IPS-15b (cell line): ENCODE measurements at regions not wholly inside any gene's neighbourhood (a gene's known extent, or its start where the extent isn't known, plus 50 kb on each side); places are given as distances from the start of the nearest gene placed in this dataset.

Experiments
- H3K27me3 ChIP-seq: one replicate; pipeline ENCODE4 v1.6.1; 2013; ENCODE audit warnings: low read length; ENCODE audit not compliant: control insufficient read depth, insufficient read depth
- H3K36me3 ChIP-seq: one replicate; pipeline ENCODE4 v1.6.1; 2013; ENCODE audit warnings: low read length; ENCODE audit not compliant: control insufficient read depth, insufficient read depth
- H3K4me1 ChIP-seq: one replicate; pipeline ENCODE4 v1.6.1; 2013; ENCODE audit warnings: mild to moderate bottlenecking, low read length; ENCODE audit not compliant: control insufficient read depth, insufficient read depth
- H3K4me3 ChIP-seq: one replicate; pipeline ENCODE4 v1.5.1; 2013; ENCODE audit warnings: low read depth, low read length
- H3K9ac ChIP-seq: one replicate; pipeline ENCODE4 v1.6.1; 2013; ENCODE audit warnings: low read depth, mild to moderate bottlenecking, low read length
- H3K9me3 ChIP-seq: one replicate; pipeline ENCODE4 v1.6.1; 2013; ENCODE audit warnings: mild to moderate bottlenecking, low read length; ENCODE audit not compliant: control insufficient read depth, insufficient read depth

- Histone ChIP-seq H3K9ac (no peak overlapping the region), H3K4me1 (no peaks in the 10 kb centered on the region), H3K27me3 (peaks cover 1% of the 10 kb centered on the region), H3K4me3 (no peak overlapping the region), H3K36me3 (no peaks in the 10 kb centered on the region), H3K9me3 (no peaks in the 10 kb centered on the region)
These were observed 312.9 kb downstream of the RRAGC start for GRCh38 chr1:38546636-38547035.

DNA sequence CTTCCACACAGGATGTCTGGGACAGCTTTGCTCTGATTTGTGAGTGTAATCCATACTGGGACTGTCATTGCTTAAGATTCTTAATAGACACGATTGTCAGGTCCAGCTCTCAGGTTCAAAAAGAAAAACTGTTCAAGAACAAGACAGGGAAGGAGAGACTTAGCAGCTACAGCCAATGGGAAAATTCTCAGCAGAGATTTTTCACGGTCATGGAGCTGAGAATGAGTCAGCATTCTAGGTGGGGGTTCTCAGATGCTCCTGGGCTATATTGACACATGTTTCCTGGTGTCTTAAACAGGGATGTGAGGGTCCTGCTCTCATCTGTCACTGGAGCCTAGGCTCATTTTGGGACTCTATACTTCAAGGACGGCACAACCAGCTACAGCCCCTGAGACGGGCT, 318.3 kb downstream of the RRAGC start:
- Histone ChIP-seq H3K4me3 (no peak overlapping the region), H3K9me3 (no peaks in the 10 kb centered on the region), H3K27me3 (no peaks in the 10 kb centered on the region), H3K9ac (no peak overlapping the region), H3K4me1 (no peaks in the 10 kb centered on the region), H3K36me3 (no peaks in the 10 kb centered on the region)

GRCh38 chr1:38539931-38540330, 319.6 kb downstream of the RRAGC start:
- Histone ChIP-seq H3K4me3 (no peak overlapping the region), H3K27me3 (no peaks in the 10 kb centered on the region), H3K4me1 (no peaks in the 10 kb centered on the region), H3K9me3 (no peaks in the 10 kb centered on the region), H3K36me3 (no peaks in the 10 kb centered on the region), H3K9ac (no peak overlapping the region)

DNA sequence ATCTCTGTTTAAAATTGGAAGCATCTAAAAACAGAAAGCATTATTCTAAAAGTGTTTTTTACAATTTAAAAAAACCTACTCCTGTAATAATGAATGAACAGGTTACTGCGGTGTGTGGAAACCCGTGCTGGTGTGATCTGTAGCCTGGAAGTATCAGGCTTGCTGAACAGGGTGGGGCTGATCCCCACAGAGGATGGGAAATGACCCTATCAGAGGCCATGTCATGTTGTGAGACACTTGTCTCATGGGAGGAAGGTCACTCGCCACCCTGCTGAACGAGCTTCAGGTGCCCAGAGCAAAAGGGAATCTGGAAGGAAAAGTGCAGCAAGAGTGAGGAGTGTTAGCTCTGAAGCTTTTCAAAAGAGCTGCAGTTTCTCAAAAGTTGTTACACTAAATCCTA, 320.7 kb downstream of the RRAGC start:
- no peaks in the 10 kb centered on the region for H3K4me1 ChIP-seq
- H3K9ac ChIP-seq = no peak overlapping the region
- H3K4me3 ChIP-seq = no peak overlapping the region
- no peaks in the 10 kb centered on the region for H3K27me3 ChIP-seq
- no peaks in the 10 kb centered on the region for H3K9me3 ChIP-seq
- H3K36me3 ChIP-seq = no peaks in the 10 kb centered on the region

GRCh38 chr1:38536089-38536488, 323.5 kb downstream of the RRAGC start:
- H3K4me3 ChIP-seq = no peak overlapping the region

DNA sequence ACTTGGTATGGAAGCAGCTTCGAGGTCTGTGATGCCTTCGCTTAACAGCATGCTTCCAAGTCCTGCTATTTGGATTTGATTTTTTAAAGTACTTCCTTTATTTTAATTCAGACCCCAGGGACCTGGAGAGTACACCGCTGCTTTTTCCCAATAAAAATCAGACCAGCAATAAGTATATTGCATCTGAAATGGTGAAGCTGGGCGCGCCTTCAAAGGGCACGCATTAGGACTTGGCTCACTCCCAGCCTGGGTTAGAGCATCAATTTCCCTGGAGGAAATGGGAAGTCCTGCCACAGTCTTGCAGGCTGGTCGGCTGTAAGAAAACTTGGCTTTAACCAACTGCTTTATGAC, 325.1 kb downstream of the RRAGC start:
- no peaks in the 10 kb centered on the region for H3K36me3 ChIP-seq
- H3K4me3 ChIP-seq = no peak overlapping the region
- no peaks in the 10 kb centered on the region for H3K4me1 ChIP-seq
- H3K9ac ChIP-seq = no peak overlapping the region
- no peaks in the 10 kb centered on the region for H3K27me3 ChIP-seq
- no peaks in the 10 kb centered on the region for H3K9me3 ChIP-seq

More at GRCh38 chr1:38536089-38536488, 323.5 kb downstream of the RRAGC start:
- Histone ChIP-seq H3K9me3 (no peaks in the 10 kb centered on the region), H3K36me3 (no peaks in the 10 kb centered on the region), H3K9ac (no peak overlapping the region), H3K4me1 (no peaks in the 10 kb centered on the region), H3K27me3 (no peaks in the 10 kb centered on the region)

DNA sequence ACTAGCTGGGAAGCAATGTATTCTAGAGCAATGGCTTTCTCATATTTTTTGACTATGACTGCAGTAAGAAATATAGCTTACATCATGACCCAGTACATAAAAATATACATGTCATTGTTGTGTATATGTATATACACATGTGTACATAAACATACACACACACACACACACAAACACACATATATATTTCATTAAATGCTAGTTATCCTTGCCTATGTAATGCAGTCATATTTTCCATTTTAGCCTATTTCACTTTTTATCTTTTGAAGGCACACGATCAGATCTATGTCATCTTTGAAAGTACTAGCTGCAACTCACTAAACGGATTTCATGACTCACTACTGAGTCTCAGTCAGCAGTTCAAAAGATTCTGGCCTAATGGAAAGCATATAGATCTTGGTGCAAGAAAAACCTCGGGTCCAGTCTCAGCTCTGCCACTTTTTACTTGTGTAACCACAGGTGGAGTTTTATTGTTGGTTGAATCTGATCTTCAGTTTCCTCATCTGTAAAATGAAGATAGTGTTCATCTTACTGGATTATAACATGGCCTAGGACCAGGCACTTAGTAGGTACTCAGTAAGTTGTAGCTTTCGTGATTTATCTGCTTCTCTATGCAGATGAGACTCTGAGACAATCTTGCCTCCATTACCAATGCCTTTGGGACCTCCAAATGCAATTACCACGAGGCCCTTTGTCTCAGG, 325.6 kb downstream of the RRAGC start:
- Histone ChIP-seq H3K4me3 (no peak overlapping the region), H3K9me3 (no peaks in the 10 kb centered on the region), H3K9ac (no peak overlapping the region), H3K27me3 (no peaks in the 10 kb centered on the region), H3K4me1 (no peaks in the 10 kb centered on the region), H3K36me3 (no peaks in the 10 kb centered on the region)

GRCh38 chr1:38530957-38531356, 328.6 kb downstream of the RRAGC start:
- Histone ChIP-seq H3K4me1 (no peaks in the 10 kb centered on the region), H3K27me3 (no peaks in the 10 kb centered on the region)

DNA sequence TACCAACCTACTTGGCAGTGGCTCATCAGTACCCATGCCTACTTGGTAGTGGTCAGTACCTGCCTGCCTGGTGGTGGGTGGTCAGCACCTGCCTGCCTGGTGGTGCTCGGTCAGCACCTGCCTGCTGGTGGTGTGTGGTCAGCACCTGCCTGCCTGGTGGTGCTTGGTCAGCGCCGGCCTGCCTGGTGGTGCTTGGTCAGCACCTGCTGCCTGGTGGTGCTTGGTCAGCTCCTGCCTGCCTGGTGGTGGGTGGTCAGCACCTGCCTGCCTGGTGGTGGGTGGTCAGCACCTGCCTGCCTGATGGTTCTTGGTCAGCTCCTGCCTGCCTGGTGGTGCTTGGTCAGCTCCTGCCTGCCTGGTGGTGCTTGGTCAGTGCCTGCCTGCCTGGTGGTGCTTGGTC, 329.6 kb downstream of the RRAGC start:
- H3K9ac ChIP-seq = no peak overlapping the region
- H3K4me1 ChIP-seq = no peaks in the 10 kb centered on the region
- no peaks in the 10 kb centered on the region for H3K27me3 ChIP-seq
- H3K36me3 ChIP-seq = no peaks in the 10 kb centered on the region
- no peak overlapping the region for H3K4me3 ChIP-seq
- H3K9me3 ChIP-seq = no peaks in the 10 kb centered on the region

More at GRCh38 chr1:38530957-38531356, 328.6 kb downstream of the RRAGC start:
- H3K36me3 ChIP-seq = no peaks in the 10 kb centered on the region
- no peak overlapping the region for H3K9ac ChIP-seq
- H3K4me3 ChIP-seq = no peak overlapping the region
- no peaks in the 10 kb centered on the region for H3K9me3 ChIP-seq

DNA sequence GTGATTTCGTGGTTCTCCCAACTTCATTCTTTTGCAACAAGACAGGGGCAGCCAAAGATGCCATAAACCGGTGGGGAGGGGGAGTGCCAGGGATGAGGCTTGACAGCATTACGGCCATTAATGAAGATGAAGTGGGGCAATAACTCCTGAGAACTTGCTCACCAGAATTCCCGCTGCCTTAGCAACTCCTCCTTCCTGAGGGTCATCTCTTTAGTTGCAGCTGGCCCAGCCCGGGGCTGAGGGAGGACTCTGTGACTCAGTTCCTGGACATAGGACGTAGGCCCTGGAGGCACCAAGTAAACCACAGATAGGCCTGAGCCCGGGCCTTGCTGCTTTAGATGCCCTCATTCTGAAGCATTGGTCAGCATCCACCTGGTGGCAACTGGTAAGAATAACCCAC, 330.2 kb downstream of the RRAGC start:
- no peak overlapping the region for H3K9ac ChIP-seq
- H3K27me3 ChIP-seq = no peaks in the 10 kb centered on the region
- H3K9me3 ChIP-seq = no peaks in the 10 kb centered on the region
- no peaks in the 10 kb centered on the region for H3K4me1 ChIP-seq
- H3K4me3 ChIP-seq = no peak overlapping the region
- H3K36me3 ChIP-seq = no peaks in the 10 kb centered on the region

DNA sequence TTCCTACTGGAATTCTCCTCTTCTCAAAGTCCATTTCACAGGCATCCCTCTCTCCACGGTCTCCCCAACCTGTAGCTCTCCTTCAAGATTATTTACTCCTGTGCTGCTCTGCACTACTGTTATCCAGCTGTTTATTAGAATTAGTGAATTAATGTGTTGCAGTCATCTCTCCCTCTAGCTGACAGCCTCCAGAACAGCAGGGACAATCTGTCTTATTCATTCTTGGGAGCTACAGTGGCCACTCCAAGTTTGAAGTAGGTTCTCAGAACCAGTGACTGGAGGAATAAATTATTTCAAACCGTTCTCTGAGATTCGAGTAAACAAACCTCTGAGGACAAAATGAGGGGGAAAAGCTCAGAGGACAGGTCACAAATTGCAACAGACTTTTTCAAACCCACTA, 330.9 kb downstream of the RRAGC start:
- Histone ChIP-seq H3K9me3 (no peaks in the 10 kb centered on the region), H3K9ac (no peak overlapping the region), H3K27me3 (no peaks in the 10 kb centered on the region), H3K4me3 (no peak overlapping the region), H3K4me1 (no peaks in the 10 kb centered on the region), H3K36me3 (no peaks in the 10 kb centered on the region)

GRCh38 chr1:38527373-38527966, 332.1 kb downstream of the RRAGC start:
- Histone ChIP-seq H3K36me3 (no peaks in the 10 kb centered on the region), H3K27me3 (no peaks in the 10 kb centered on the region), H3K9ac (no peak overlapping the region), H3K9me3 (no peaks in the 10 kb centered on the region), H3K4me3 (no peak overlapping the region), H3K4me1 (no peaks in the 10 kb centered on the region)
